ENCODE measurements at regions not wholly inside any gene's neighbourhood (a gene's known extent, or its start where the extent isn't known, plus 50 kb on each side); places are given as distances from the start of the nearest gene placed in this dataset.
"Not testable (repeated sequence)": the region's sequence is repeated elsewhere in the genome, so short reads cannot be mapped to it uniquely, and the experiment has no call there.

DNA sequence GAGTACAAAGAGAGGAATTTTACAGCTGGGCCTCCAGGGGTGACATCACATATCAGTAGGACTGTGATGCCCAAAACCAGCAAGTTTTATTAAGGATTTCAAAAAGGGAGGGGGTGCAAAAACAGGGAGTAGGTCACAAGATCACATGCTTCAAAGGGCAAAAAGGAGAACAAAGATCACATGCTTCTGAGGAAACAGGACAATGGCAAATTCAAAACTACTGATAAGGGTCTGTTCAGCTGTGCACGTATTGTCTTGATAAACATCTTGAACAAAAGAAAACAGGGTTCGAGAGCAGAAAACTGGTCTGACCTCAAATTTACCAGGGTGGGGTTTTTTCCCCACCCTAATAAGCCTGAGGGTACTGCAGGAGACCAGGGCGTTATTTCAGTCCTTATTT lies 197.5 kb downstream of the SLCO4C1 start:
- TF ChIP-seq CTCF (IDR thresholded peaks at IDR 0.05; ENCODE audit: low read length); EZH2 (optimal IDR thresholded peaks at IDR 0.05; ENCODE audit: low read depth, low read length): not testable (repeated sequence)
